Right atrium auricular region (tissue), 2 donors: ENCODE measurements at regions not wholly inside any gene's neighbourhood (a gene's known extent, or its start where the extent isn't known, plus 50 kb on each side); places are given as distances from the start of the nearest gene placed in this dataset.
"Not testable (repeated sequence)": the region's sequence is repeated elsewhere in the genome, so short reads cannot be mapped to it uniquely, and the experiment has no call there.

ENCODE experiments used
- DNase-seq: peaks from one replicate; pipeline ENCODE4 v3.0.0-alpha.2; 2019; ENCODE audit warnings: low spot score
- H3K27ac ChIP-seq, 2 donors: fragments of 200-600 bp; sonication (generic); 1 replicate in 1 of 2; 2 replicates in 1 of 2; pipeline ENCODE4 v1.5.1; 2016 to 2019
- H3K27me3 ChIP-seq, 2 donors: fragments of 200-600 bp; sonication (generic); one replicate each; pipeline versions ENCODE4 v1.5.1 to v1.6.0; 2017 to 2019
- H3K36me3 ChIP-seq: fragments of 200-600 bp; sonication (generic); one replicate; pipeline ENCODE4 v1.5.1; 2016
- H3K4me1 ChIP-seq, 2 donors: fragments of 200-600 bp; sonication (generic); one replicate each; pipeline versions ENCODE4 v1.5.1 to v1.6.0; 2017 to 2019
- H3K4me3 ChIP-seq, 2 donors: fragments of 200-600 bp; sonication (generic); 1 replicate in 1 of 2; 2 replicates in 1 of 2; pipeline ENCODE4 v1.5.1; 2017 to 2019; ENCODE audit warnings: mild to moderate bottlenecking in 1 of 2, moderate library complexity in 1 of 2
- H3K9me3 ChIP-seq, 2 donors: fragments of 200-600 bp; sonication (generic); one replicate each; pipeline ENCODE4 v1.5.1; 2019
- CTCF ChIP-seq, 2 donors: fragments of 200-600 bp; sonication (generic); IDR thresholded peaks; one replicate each; pipeline ENCODE4 v1.5.1; 2019; ENCODE audit warnings: antibody characterized with exemption in 2 of 2

- DNase-seq = no peak
- no peak for TF ChIP-seq CTCF (IDR thresholded peaks at IDR 0.05)
- no peak overlapping the region for H3K4me3 ChIP-seq
- H3K9me3 ChIP-seq = no peaks in the 10 kb centered on the region
- H3K27me3 ChIP-seq = no peaks in the 10 kb centered on the region
- H3K27ac ChIP-seq = no peak overlapping the region
- H3K4me1 ChIP-seq = peaks cover 0 to 1% of the 10 kb centered on the region in 2 donors
- no peaks in the 10 kb centered on the region for H3K36me3 ChIP-seq
Measured at GRCh38 chr7:4607311-4607729, 74.8 kb upstream of the FOXK1 start.

GRCh38 chr7:4609576-4609975 lies 72.5 kb upstream of the FOXK1 start:
- H3K4me1 ChIP-seq = peaks cover 0 to 19% of the 10 kb centered on the region in 2 donors
- H3K9me3 ChIP-seq, H3K27me3 ChIP-seq, H3K36me3 ChIP-seq, H3K4me3 ChIP-seq, H3K27ac ChIP-seq, DNase-seq: not testable (repeated sequence)

GRCh38 chr7:4610768-4611467 lies 71.2 kb upstream of the FOXK1 start:
- Histone ChIP-seq H3K9me3 (no peaks in the 10 kb centered on the region), H3K27ac (no peak overlapping the region), H3K27me3 (no peaks in the 10 kb centered on the region), H3K4me3 (no peak overlapping the region), H3K4me1 (peaks cover 0 to 19% of the 10 kb centered on the region in 2 donors), H3K36me3 (no peaks in the 10 kb centered on the region)
- no peak for DNase-seq
- TF ChIP-seq CTCF (IDR thresholded peaks at IDR 0.05) = peak; percentile 83 to 87

- Histone ChIP-seq H3K4me3 (no peak overlapping the region), H3K4me1 (peaks cover 0 to 19% of the 10 kb centered on the region in 2 donors), H3K27ac (no peak overlapping the region), H3K36me3 (no peaks in the 10 kb centered on the region), H3K9me3 (no peaks in the 10 kb centered on the region), H3K27me3 (no peaks in the 10 kb centered on the region)
- no peak for TF ChIP-seq CTCF (IDR thresholded peaks at IDR 0.05)
- no peak for DNase-seq
Measured at GRCh38 chr7:4612237-4612636, 69.9 kb upstream of the FOXK1 start.

GRCh38 chr7:4612939-4613841 lies 68.9 kb upstream of the FOXK1 start:
- H3K9me3 ChIP-seq = no peaks in the 10 kb centered on the region
- H3K4me1 ChIP-seq = peaks cover 0 to 19% of the 10 kb centered on the region in 2 donors
- H3K27me3 ChIP-seq = no peaks in the 10 kb centered on the region
- peak; percentile 75 for DNase-seq
- peak overlapping the region; percentile 21 to 41 for H3K4me3 ChIP-seq
- H3K27ac ChIP-seq = peak overlapping the region; percentile 32 to 73
- H3K36me3 ChIP-seq = no peaks in the 10 kb centered on the region
- no peak for TF ChIP-seq CTCF (IDR thresholded peaks at IDR 0.05)

GRCh38 chr7:4613846-4614548 lies 68.1 kb upstream of the FOXK1 start:
- peaks cover 0 to 19% of the 10 kb centered on the region in 2 donors for H3K4me1 ChIP-seq
- no peaks in the 10 kb centered on the region for H3K36me3 ChIP-seq
- no peaks in the 10 kb centered on the region for H3K27me3 ChIP-seq
- DNase-seq = no peak
- TF ChIP-seq CTCF (IDR thresholded peaks at IDR 0.05) = no peak
- no peaks in the 10 kb centered on the region for H3K9me3 ChIP-seq
- peak overlapping the region; percentile 32 to 73 for H3K27ac ChIP-seq
- H3K4me3 ChIP-seq = peak overlapping the region; percentile 21 to 41
